DOHH2 (cell line): ENCODE measurements at regions not wholly inside any gene's neighbourhood (a gene's known extent, or its start where the extent isn't known, plus 50 kb on each side); places are given as distances from the start of the nearest gene placed in this dataset.

ENCODE experiments used
- H3F3A ChIP-seq: fragments of 200-600 bp; sonication (generic), shearing (Covaris generic); 2 replicates; pipeline ENCODE4 v1.6.0; 2016; ENCODE audit warnings: antibody characterized with exemption, mild to moderate bottlenecking; ENCODE audit not compliant: control insufficient read depth, insufficient read depth
- H3K27ac ChIP-seq: fragments of 200-600 bp; sonication (generic); 2 replicates; pipeline ENCODE4 v1.5.1; 2014; ENCODE audit warnings: low read depth, mild to moderate bottlenecking, low read length, moderate library complexity
- H3K27me3 ChIP-seq: fragments of 200-600 bp; sonication (generic); 2 replicates; pipeline ENCODE4 v1.6.1; 2014; ENCODE audit warnings: mild to moderate bottlenecking, low read length, mixed read lengths; ENCODE audit not compliant: control insufficient read depth
- H3K36me3 ChIP-seq: fragments of 200-600 bp; sonication (generic); 2 replicates; pipeline ENCODE4 v1.6.1; 2014; ENCODE audit warnings: mild to moderate bottlenecking, low read length, moderate library complexity, mixed read lengths; ENCODE audit not compliant: control insufficient read depth
- H3K4me1 ChIP-seq: fragments of 200-600 bp; sonication (generic); 2 replicates; pipeline ENCODE4 v1.6.1; 2014; ENCODE audit warnings: mild to moderate bottlenecking, low read length, mixed read lengths; ENCODE audit not compliant: control insufficient read depth
- H3K4me2 ChIP-seq: fragments of 200-600 bp; sonication (generic); 2 replicates; pipeline ENCODE4 v1.6.0; 2014; ENCODE audit warnings: mild to moderate bottlenecking, low read length, moderate library complexity
- H3K4me3 ChIP-seq: fragments of 200-600 bp; sonication (generic); 2 replicates; pipeline ENCODE4 v1.5.1; 2014; ENCODE audit warnings: mild to moderate bottlenecking, low read length, mixed read lengths
- H3K79me2 ChIP-seq: fragments of 200-600 bp; sonication (generic); 2 replicates; pipeline ENCODE4 v1.6.1; 2014; ENCODE audit warnings: mild to moderate bottlenecking, low read length, mixed read lengths; ENCODE audit not compliant: control insufficient read depth
- H3K9me2 ChIP-seq: fragments of 200-600 bp; sonication (generic); replicated peaks from 2 replicates; pipeline ENCODE4 v1.6.1; 2014; ENCODE audit warnings: mild to moderate bottlenecking, low read length, mixed read lengths; ENCODE audit not compliant: control insufficient read depth
- H3K9me3 ChIP-seq: fragments of 200-600 bp; sonication (generic); 2 replicates; pipeline ENCODE4 v1.6.1; 2014; ENCODE audit warnings: antibody characterized with exemption, low read length, mixed read lengths; ENCODE audit not compliant: control insufficient read depth, insufficient read depth
- H4K20me1 ChIP-seq: fragments of 200-600 bp; sonication (generic); 2 replicates; pipeline ENCODE4 v1.6.0; 2014; ENCODE audit warnings: low read depth, mild to moderate bottlenecking, antibody characterized with exemption, low read length, moderate library complexity; ENCODE audit not compliant: control insufficient read depth, insufficient read depth
- EZH2phosphoT487 ChIP-seq: fragments of 200-600 bp; sonication (generic); IDR thresholded peaks from 2 replicates; pipeline ENCODE4 v1.6.1; 2017; ENCODE audit warnings: borderline replicate concordance, mild to moderate bottlenecking, antibody characterized with exemption, low read length, moderate library complexity, mixed read lengths
- TF ChIP-seq, protein P1 (sequence below): fragments of 200-600 bp; sonication (generic); IDR thresholded peaks from one replicate; pipeline ENCODE4 v1.5.1; 2014; ENCODE audit warnings: antibody characterized with exemption, mild to moderate bottlenecking, low read depth, low read length; ENCODE audit not compliant: poor library complexity, severe bottlenecking

DNA sequence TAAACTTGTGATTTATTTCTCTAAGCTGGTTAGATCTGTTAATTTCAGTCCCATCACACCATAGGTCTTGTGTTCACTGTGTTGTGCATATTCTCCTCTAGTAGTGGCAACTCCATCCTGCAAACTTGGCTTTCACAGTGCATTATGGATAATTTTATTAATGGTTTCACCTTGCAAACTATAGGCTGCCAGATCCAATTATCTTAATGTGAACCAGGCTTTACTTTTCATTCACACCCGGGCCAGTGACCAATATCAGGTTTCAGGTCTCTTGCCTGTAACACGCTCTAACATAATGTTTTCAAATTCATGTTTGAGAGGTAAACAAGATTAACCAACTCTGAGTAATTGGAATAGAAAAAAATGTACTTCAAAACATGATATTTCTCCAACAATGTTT lies 1293.0 kb downstream of the REEP3 start:
- Histone ChIP-seq H3K4me1 (no peaks in the 10 kb centered on the region), H3K36me3 (no peaks in the 10 kb centered on the region), H3K79me2 (no peaks in the 10 kb centered on the region), H4K20me1 (no peaks in the 10 kb centered on the region), H3K27ac (no peak overlapping the region), H3K9me3 (no peaks in the 10 kb centered on the region), H3K27me3 (no peaks in the 10 kb centered on the region), H3F3A (no peaks in the 10 kb centered on the region), H3K9me2 (no peaks in the 10 kb centered on the region), H3K4me3 (no peak overlapping the region), H3K4me2 (no peak overlapping the region)
- TF ChIP-seq, protein P1, sequence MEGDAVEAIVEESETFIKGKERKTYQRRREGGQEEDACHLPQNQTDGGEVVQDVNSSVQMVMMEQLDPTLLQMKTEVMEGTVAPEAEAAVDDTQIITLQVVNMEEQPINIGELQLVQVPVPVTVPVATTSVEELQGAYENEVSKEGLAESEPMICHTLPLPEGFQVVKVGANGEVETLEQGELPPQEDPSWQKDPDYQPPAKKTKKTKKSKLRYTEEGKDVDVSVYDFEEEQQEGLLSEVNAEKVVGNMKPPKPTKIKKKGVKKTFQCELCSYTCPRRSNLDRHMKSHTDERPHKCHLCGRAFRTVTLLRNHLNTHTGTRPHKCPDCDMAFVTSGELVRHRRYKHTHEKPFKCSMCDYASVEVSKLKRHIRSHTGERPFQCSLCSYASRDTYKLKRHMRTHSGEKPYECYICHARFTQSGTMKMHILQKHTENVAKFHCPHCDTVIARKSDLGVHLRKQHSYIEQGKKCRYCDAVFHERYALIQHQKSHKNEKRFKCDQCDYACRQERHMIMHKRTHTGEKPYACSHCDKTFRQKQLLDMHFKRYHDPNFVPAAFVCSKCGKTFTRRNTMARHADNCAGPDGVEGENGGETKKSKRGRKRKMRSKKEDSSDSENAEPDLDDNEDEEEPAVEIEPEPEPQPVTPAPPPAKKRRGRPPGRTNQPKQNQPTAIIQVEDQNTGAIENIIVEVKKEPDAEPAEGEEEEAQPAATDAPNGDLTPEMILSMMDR = no peak
- no peak for TF ChIP-seq EZH2phosphoT487

DNA sequence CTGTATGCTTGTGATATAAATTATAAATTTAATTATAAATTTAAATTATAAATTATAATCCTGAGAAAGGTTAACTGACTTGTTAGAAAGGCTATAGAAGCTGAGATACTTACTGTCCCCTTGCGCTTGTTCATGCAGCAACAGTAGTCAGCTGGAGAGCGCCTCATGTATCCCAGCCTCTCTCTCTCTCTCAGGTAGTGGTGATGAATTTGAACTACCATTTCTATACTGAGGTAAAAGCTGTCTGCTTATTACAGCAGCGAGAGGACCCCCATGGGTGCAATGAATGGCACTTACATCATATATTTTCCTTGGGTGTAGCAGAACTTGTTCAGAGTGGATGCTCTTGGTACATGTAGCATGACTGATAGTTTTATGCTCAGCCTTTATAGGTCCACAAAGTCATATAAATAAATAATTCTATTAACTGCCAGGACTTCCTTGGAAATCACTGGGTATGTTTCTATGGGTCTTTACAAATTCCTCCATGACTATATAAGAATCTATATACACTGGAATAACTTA lies 1308.7 kb downstream of the REEP3 start:
- H4K20me1 ChIP-seq = no peaks in the 10 kb centered on the region
- no peaks in the 10 kb centered on the region for H3K4me1 ChIP-seq
- H3F3A ChIP-seq = no peaks in the 10 kb centered on the region
- no peaks in the 10 kb centered on the region for H3K9me3 ChIP-seq
- no peak for TF ChIP-seq EZH2phosphoT487
- TF ChIP-seq, protein P1 = no peak
- no peak overlapping the region for H3K4me2 ChIP-seq
- no peaks in the 10 kb centered on the region for H3K27me3 ChIP-seq
- H3K27ac ChIP-seq = no peak overlapping the region
- H3K9me2 ChIP-seq = no peaks in the 10 kb centered on the region
- H3K79me2 ChIP-seq = no peaks in the 10 kb centered on the region
- no peak overlapping the region for H3K4me3 ChIP-seq
- no peaks in the 10 kb centered on the region for H3K36me3 ChIP-seq

DNA sequence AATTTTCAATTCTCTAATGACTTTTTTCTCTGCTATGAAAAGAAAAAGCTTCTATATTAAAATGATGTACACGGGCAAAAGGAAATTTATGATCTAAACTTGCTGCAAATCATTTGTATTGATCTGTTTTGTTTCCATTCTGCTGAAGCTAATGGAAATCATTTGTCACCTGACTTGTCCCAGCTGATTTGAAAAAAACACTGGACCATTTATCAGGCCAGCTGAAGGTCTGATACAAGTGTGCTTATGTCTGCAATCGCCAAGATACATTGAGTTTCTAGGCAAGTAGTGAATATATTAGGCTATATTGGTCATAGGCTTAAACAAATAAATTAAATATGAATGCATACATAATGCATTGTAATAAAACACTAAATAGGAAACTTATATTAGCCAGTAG lies 1309.7 kb downstream of the REEP3 start:
- Histone ChIP-seq H3F3A (no peaks in the 10 kb centered on the region), H3K4me1 (no peaks in the 10 kb centered on the region), H3K4me3 (no peak overlapping the region), H3K79me2 (no peaks in the 10 kb centered on the region), H3K36me3 (no peaks in the 10 kb centered on the region), H3K9me3 (no peaks in the 10 kb centered on the region), H4K20me1 (no peaks in the 10 kb centered on the region), H3K4me2 (no peak overlapping the region), H3K27me3 (no peaks in the 10 kb centered on the region), H3K9me2 (no peaks in the 10 kb centered on the region), H3K27ac (no peak overlapping the region)
- TF ChIP-seq EZH2phosphoT487 = no peak
- TF ChIP-seq, protein P1 = no peak

DNA sequence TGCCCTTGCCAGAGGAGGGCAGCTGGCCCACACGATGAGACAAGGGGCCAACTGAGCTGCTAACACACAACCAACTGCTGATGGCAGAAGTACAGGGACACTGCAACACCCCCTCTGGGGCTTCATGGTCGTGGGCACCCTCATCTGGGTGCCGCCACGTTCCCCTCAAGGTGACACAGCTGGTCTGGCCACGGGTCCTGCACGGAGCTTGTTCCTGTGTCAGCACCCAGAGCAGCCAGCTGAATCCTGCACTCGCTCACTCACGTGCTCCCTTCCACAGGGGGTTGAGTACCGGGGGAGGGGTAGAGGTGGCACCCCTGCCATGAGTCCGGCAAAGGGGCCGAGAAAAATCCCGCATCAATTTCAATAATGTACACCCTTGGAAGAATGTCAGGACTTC lies 1319.1 kb downstream of the REEP3 start:
- TF ChIP-seq EZH2phosphoT487 = no peak
- TF ChIP-seq, protein P1 = no peak
- H4K20me1 ChIP-seq = no peaks in the 10 kb centered on the region
- no peaks in the 10 kb centered on the region for H3K79me2 ChIP-seq
- no peaks in the 10 kb centered on the region for H3K36me3 ChIP-seq
- no peaks in the 10 kb centered on the region for H3K4me1 ChIP-seq
- no peak overlapping the region for H3K4me2 ChIP-seq
- no peak overlapping the region for H3K27ac ChIP-seq
- H3K4me3 ChIP-seq = no peak overlapping the region
- H3K27me3 ChIP-seq = no peaks in the 10 kb centered on the region
- H3F3A ChIP-seq = no peaks in the 10 kb centered on the region
- H3K9me2 ChIP-seq = no peaks in the 10 kb centered on the region
- no peaks in the 10 kb centered on the region; the same call in 1 of the 2 replicates for H3K9me3 ChIP-seq
